ENCODE measurements at regions not wholly inside any gene's neighbourhood (a gene's known extent, or its start where the extent isn't known, plus 50 kb on each side); places are given as distances from the start of the nearest gene placed in this dataset.
A peak's percentile ranks its signal among the peaks of the same experiment; 100 is the strongest.

GRCh38 chr9:13444245-13445102, 165.0 kb upstream of the MPDZ start:
- DNase-seq (ENCODE audit: low read depth, low spot score) (no peak), FAIRE-seq (no peak)
- H3K79me2 ChIP-seq (ENCODE audit: control insufficient read depth, insufficient read depth, low read length) = no peaks in the 10 kb centered on the region
- no peaks in the 10 kb centered on the region for H3K4me1 ChIP-seq (ENCODE audit: control insufficient read depth, extremely low read depth, insufficient read depth, low read length)
- H3K27ac ChIP-seq (ENCODE audit: control insufficient read depth, insufficient read depth, low read length) = no peak overlapping the region
- dilution Hi-C loops (cut with MboI; ENCODE audit: extremely low pct_ligation_motif_present, low sequenced_read_pairs) = no loop called here
- H4K20me1 ChIP-seq (ENCODE audit: control insufficient read depth, extremely low read depth, insufficient read depth, low read length) = no peaks in the 10 kb centered on the region
- no peak overlapping the region for H3K9ac ChIP-seq (ENCODE audit: control insufficient read depth, extremely low read depth, insufficient read depth, low read length)
- H3K4me3 ChIP-seq (ENCODE audit: control insufficient read depth in 2 of 3, extremely low read depth in 1 of 3, insufficient read depth in 2 of 3, low read depth in 1 of 3, low read length in 3 of 3) = no peak overlapping the region
- peak overlapping the region; percentile 27 for H2AFZ ChIP-seq (ENCODE audit: control insufficient read depth, low read length)
- H3K4me2 ChIP-seq (ENCODE audit: control insufficient read depth, extremely low read depth, insufficient read depth, low read depth, low read length) = peak overlapping the region; percentile 42
- no peak for TF ChIP-seq CTCF (optimal IDR thresholded peaks at IDR 0.05 in 1 of 3, IDR thresholded peaks at IDR 0.05 in 1 of 3, conservative IDR thresholded peaks at IDR 0.05 in 1 of 3; ENCODE audit: extremely low read depth in 1 of 3, insufficient read depth in 2 of 3, low read length in 3 of 3)
- TF ChIP-seq EZH2 (IDR thresholded peaks at IDR 0.05; ENCODE audit: low read length) = no peak
- H3K9me3 ChIP-seq (ENCODE audit: control insufficient read depth, low read depth, low read length) = no peaks in the 10 kb centered on the region
- H3K27me3 ChIP-seq (ENCODE audit: control insufficient read depth, extremely low read depth, insufficient read depth, low read length) = no peaks in the 10 kb centered on the region
- no peaks in the 10 kb centered on the region for H3K36me3 ChIP-seq (ENCODE audit: control insufficient read depth in 2 of 2, extremely low read depth in 1 of 2, insufficient read depth in 2 of 2, low read length in 2 of 2)
- no peaks in the 10 kb centered on the region for H3K9me1 ChIP-seq (ENCODE audit: control insufficient read depth, extremely low read depth, insufficient read depth, low read length)

DNA sequence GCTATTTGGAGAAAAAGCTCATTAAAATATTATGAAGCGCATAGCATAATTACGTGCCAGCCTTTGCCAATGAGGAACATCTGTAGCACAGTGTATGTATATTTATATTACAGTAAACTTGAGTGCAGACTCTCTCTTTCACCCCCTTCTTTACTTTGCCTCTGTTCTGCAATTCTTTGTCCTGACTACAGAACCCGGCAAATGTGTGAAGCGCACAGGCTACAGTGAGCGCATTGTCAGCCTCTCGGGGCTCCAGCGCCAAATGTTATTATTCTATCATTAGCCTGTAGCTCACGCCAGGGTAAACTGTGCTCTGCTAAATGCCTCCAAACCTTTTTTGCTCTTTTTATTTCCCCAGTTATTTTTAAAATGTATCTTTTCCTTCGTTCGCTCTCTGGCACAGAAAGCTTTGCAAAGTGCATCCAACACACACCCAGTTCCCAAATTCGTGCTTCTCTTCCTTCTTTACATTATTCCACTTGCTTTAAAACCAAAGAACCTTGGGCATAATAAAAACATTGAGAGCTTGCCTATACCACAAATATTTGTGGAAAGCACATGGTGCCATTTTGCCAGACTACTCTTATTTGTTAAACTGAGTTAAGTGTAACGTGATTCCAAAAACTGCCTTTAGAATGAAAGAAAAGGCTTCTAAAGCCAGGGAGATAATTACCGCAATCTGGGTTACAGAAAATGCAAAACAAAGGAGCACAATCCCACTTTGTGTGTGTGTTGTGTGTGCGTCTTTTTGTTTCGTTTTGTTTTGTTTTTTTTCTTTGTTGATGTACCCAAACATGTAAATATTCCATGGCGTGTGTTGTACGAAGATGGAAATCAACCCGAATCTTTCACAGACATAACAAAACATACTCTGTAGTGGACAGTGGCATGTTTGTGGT, 164.1 kb upstream of the MPDZ start:
- dilution Hi-C loops (cut with MboI; ENCODE audit: extremely low pct_ligation_motif_present, low sequenced_read_pairs) = no loop called here
- no peak for TF ChIP-seq EZH2 (IDR thresholded peaks at IDR 0.05; ENCODE audit: low read length)
- TF ChIP-seq CTCF (optimal IDR thresholded peaks at IDR 0.05 in 1 of 3, IDR thresholded peaks at IDR 0.05 in 1 of 3, conservative IDR thresholded peaks at IDR 0.05 in 1 of 3; ENCODE audit: extremely low read depth in 1 of 3, insufficient read depth in 2 of 3, low read length in 3 of 3) = no peak
- Histone ChIP-seq H3K9me3 (ENCODE audit: control insufficient read depth, low read depth, low read length) (no peaks in the 10 kb centered on the region), H3K9me1 (ENCODE audit: control insufficient read depth, extremely low read depth, insufficient read depth, low read length) (no peaks in the 10 kb centered on the region), H3K4me1 (ENCODE audit: control insufficient read depth, extremely low read depth, insufficient read depth, low read length) (no peaks in the 10 kb centered on the region), H3K36me3 (ENCODE audit: control insufficient read depth in 2 of 2, extremely low read depth in 1 of 2, insufficient read depth in 2 of 2, low read length in 2 of 2) (no peaks in the 10 kb centered on the region), H2AFZ (ENCODE audit: control insufficient read depth, low read length) (no peak overlapping the region), H3K27me3 (ENCODE audit: control insufficient read depth, extremely low read depth, insufficient read depth, low read length) (no peaks in the 10 kb centered on the region), H3K9ac (ENCODE audit: control insufficient read depth, extremely low read depth, insufficient read depth, low read length) (no peak overlapping the region), H3K4me2 (ENCODE audit: control insufficient read depth, extremely low read depth, insufficient read depth, low read depth, low read length) (peak overlapping the region; percentile 5), H3K79me2 (ENCODE audit: control insufficient read depth, insufficient read depth, low read length) (no peaks in the 10 kb centered on the region), H3K27ac (ENCODE audit: control insufficient read depth, insufficient read depth, low read length) (no peak overlapping the region), H3K4me3 (ENCODE audit: control insufficient read depth in 2 of 3, extremely low read depth in 1 of 3, insufficient read depth in 2 of 3, low read depth in 1 of 3, low read length in 3 of 3) (no peak overlapping the region), H4K20me1 (ENCODE audit: control insufficient read depth, extremely low read depth, insufficient read depth, low read length) (no peaks in the 10 kb centered on the region)
- FAIRE-seq (no peak), DNase-seq (ENCODE audit: low read depth, low spot score) (no peak)

Measured in keratinocyte (primary cell).